ENCODE measurements at regions not wholly inside any gene's neighbourhood (a gene's known extent, or its start where the extent isn't known, plus 50 kb on each side); places are given as distances from the start of the nearest gene placed in this dataset.

GRCh38 chr18:32542221-32542798 is 71.6 kb upstream of the GAREM1 start:
- DNase-seq = no peak

DNA sequence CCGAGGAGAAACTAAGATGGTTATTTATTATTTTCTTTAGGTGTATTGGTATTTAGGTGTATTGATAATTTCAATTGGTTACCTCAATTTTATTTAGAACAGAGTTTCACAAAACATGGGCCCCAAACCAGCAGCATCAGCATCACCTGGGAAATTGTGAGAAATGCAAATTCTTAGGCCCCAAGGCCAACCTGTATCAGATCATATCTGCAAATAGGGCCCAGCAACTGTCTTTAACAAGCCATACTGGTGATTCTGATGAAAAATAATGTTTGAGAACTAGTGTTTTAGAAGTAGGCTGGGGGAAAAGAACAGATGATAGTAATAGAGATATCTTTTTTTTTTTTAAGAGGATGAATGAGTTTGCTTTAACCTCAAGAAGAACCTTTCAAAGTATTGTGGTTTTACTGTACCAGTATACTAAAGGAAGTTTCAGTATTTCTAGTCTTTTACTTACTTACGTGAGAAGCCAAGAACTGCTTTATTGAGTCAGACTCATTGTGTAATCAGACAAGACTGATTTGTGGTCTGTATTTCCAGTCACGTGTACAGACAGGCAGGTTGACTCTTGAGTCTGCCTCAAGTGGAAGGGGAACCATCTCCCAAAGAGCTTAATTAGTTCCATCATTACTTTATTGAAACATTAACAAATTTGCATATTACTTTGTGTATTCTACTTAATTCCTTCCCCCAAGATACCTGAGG is 60.4 kb upstream of the GAREM1 start:
- no peak for DNase-seq

DNA sequence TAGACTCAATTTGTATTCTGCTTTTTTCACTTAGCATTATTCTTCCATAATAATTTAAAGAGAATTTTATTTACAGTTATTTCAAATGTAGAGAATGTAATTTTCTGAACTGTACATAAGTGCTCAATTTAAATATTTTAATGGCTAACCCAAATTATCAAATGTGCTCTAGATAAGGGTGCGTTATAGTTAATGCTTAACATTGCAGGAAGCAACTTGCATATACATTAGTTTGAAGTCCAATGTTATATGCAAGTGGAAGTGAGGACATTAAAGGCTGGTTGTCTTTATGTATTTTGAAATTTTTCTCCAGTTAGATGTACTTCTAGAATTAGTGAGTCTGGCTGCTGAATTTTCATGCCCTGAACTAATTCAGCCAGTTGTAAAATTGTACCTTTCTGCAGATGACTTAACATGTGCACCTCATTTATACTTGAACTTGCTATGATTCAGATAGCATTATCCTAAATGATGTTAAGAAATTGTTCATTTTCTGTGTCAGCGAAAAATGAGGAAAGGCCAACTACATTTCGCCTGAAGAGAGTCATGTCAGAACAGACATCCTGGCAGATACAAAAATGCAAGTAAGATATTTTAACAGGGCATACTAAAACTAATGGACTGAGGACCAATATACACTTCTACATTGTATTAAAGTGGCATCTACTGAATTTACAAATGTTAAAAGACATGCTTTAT is 59.2 kb upstream of the GAREM1 start:
- no peak for DNase-seq

DNA sequence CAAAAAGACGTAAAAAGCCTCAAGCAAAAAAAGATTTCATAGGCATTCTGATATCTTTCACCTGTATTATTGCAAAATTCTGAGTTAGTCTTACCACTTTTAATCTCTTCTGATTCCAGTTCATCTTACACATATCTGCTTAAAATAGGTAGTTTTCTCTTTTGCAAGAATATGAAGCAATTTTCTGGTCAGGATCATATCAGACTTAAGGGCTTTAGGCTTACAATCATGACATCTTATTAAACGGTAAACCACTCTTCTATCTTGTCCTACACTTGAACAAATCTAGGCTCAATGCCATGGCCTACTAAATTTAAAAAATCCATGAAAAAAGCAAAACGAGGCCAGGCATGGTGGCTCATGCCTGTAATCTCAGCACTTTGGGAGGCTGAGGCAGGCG is 50.1 kb upstream of the GAREM1 start:
- DNase-seq = no peak
